Spleen (tissue), 11 donors: ENCODE measurements at regions not wholly inside any gene's neighbourhood (a gene's known extent, or its start where the extent isn't known, plus 50 kb on each side); places are given as distances from the start of the nearest gene placed in this dataset.

Experiments
- DNase-seq: peaks from one replicate; pipeline ENCODE4 v3.0.0-alpha.2; 2020
- H3K27ac ChIP-seq, 8 donors: fragments of 200-600 bp; sonication (generic) in 7 of 8; 1 replicate in 4 of 8; 2 replicates in 4 of 8; pipeline versions ENCODE4 v1.5.0 to v1.8.0; 2016 to 2021; ENCODE audit warnings: inconsistent platforms in 4 of 8, mild to moderate bottlenecking in 4 of 8, moderate library complexity in 1 of 8
- H3K27me3 ChIP-seq, 7 donors: fragments of 200-600 bp; sonication (generic) in 6 of 7; replicated peaks in 1 of 7; 1 replicate in 4 of 7; 2 replicates in 3 of 7; pipeline versions ENCODE4 v1.5.0 to v1.8.0; 2016 to 2021; ENCODE audit warnings: inconsistent platforms in 3 of 7, mild to moderate bottlenecking in 1 of 7
- H3K36me3 ChIP-seq, 6 donors: fragments of 200-600 bp; sonication (generic) in 5 of 6; 1 replicate in 4 of 6; 2 replicates in 2 of 6; pipeline versions ENCODE4 v1.5.0 to v1.8.0; 2016 to 2021; ENCODE audit warnings: inconsistent platforms in 2 of 6
- H3K4me1 ChIP-seq, 6 donors: fragments of 200-600 bp; sonication (generic) in 5 of 6; 1 replicate in 3 of 6; 2 replicates in 3 of 6; pipeline versions ENCODE4 v1.5.0 to v1.8.0; 2016 to 2021; ENCODE audit warnings: inconsistent platforms in 3 of 6
- H3K4me3 ChIP-seq, 8 donors: fragments of 200-600 bp; sonication (generic) in 7 of 8; 1 replicate in 4 of 8; 2 replicates in 4 of 8; pipeline versions ENCODE4 v1.5.0 to v1.8.0; 2016 to 2021; ENCODE audit warnings: inconsistent platforms in 4 of 8, mild to moderate bottlenecking in 4 of 8, moderate library complexity in 2 of 8
- H3K9me3 ChIP-seq, 8 donors: fragments of 200-600 bp; sonication (generic) in 7 of 8; 1 replicate in 4 of 8; 2 replicates in 4 of 8; pipeline versions ENCODE4 v1.5.0 to v1.8.0; 2016 to 2021; ENCODE audit warnings: inconsistent platforms in 4 of 8
- CTCF ChIP-seq, 11 experiments: fragments of 200-600 bp in 7 of 11; fragments of 450-650 bp in 4 of 11; sonication (generic) in 4 of 11; IDR thresholded peaks in 8 of 11; conservative IDR thresholded peaks in 3 of 11; 1 replicate in 7 of 11; 2 replicates in 4 of 11; pipeline versions ENCODE4 v1.4.0 to v1.8.0; 2016 to 2021; ENCODE audit warnings: antibody characterized with exemption in 11 of 11, inconsistent platforms in 4 of 11, mild to moderate bottlenecking in 1 of 11
- POLR2A ChIP-seq, 3 donors: fragments of 450-650 bp; IDR thresholded peaks; one replicate each; pipeline ENCODE4 v1.5.1; 2017; ENCODE audit warnings: antibody characterized with exemption in 3 of 3, mild to moderate bottlenecking in 1 of 3
- POLR2AphosphoS5 ChIP-seq, 3 donors: sonication (generic); formaldehyde crosslinking; IDR thresholded peaks; one replicate each; pipeline ENCODE4 v1.5.1; 2017; ENCODE audit warnings: antibody characterized with exemption in 3 of 3
- WGBS, 5 donors: extraction: QIAGEN DNeasy Blood & Tissue Kit in 3 of 5; methylation state at CpG; one replicate each; pipeline versions ENCODE4 v1.1.5 to v1.1.7; 2013 to 2018; 5-methylcytosine and 5-hydroxymethylcytosine counted together
- intact Hi-C: fragments of 100-400 bp; cut with DNase I; formaldehyde crosslinking; loops from one replicate; pipeline ENCODE4 v1.15.0; 2023; ENCODE audit warnings: low total_unique reads
- donor health status: healthy with polysubstance abuse.
- donor health status: DM: no; HTN: no; CAD: no; lungs with moderate emphysema.
- donor health status: DM: no; HTN: no; CAD: no.
- donor health status: Bipolar disorder and iron deficiency.
- donor health status: healthy.
- donor health status: DM: no; HTN: no; CAD: no.
- donor health status: DM: yes; HTN: yes; CAD: no.

GRCh38 chr14:53855127-53855526 lies 101.5 kb downstream of the BMP4 start:
- intact Hi-C loops = no loop called here
- Histone ChIP-seq H3K4me3 (no peak overlapping the region), H3K9me3 (no peaks in the 10 kb centered on the region), H3K27ac (no peak overlapping the region), H3K4me1 (no peaks in the 10 kb centered on the region), H3K36me3 (no peaks in the 10 kb centered on the region), H3K27me3 (no peaks in the 10 kb centered on the region)
- no peak for TF ChIP-seq POLR2AphosphoS5 (IDR thresholded peaks at IDR 0.05)
- TF ChIP-seq POLR2A (IDR thresholded peaks at IDR 0.05) = no peak
- DNase-seq = no peak

- no peak for DNase-seq
- Histone ChIP-seq H3K36me3 (no peaks in the 10 kb centered on the region), H3K27me3 (no peaks in the 10 kb centered on the region), H3K4me1 (no peaks in the 10 kb centered on the region), H3K4me3 (no peak overlapping the region), H3K27ac (no peak overlapping the region), H3K9me3 (no peaks in the 10 kb centered on the region)
- intact Hi-C loops = no loop called here
- TF ChIP-seq POLR2A (IDR thresholded peaks at IDR 0.05) = no peak
- TF ChIP-seq CTCF (IDR thresholded peaks at IDR 0.05 in 8 of 11, conservative IDR thresholded peaks at IDR 0.05 in 3 of 11) = no peak
- no peak for TF ChIP-seq POLR2AphosphoS5 (IDR thresholded peaks at IDR 0.05)
- 80 to 92% (median 90%) methylated on average over 6 of the region's 6 CpGs for WGBS, 5 donors
These were observed 105.1 kb downstream of the BMP4 start for GRCh38 chr14:53851394-53852090.

GRCh38 chr14:53850714-53851296 lies 105.8 kb downstream of the BMP4 start:
- Histone ChIP-seq H3K4me1 (no peaks in the 10 kb centered on the region), H3K36me3 (no peaks in the 10 kb centered on the region), H3K27me3 (no peaks in the 10 kb centered on the region), H3K27ac (no peak overlapping the region), H3K4me3 (no peak overlapping the region), H3K9me3 (no peaks in the 10 kb centered on the region)
- TF ChIP-seq CTCF (IDR thresholded peaks at IDR 0.05 in 8 of 11, conservative IDR thresholded peaks at IDR 0.05 in 3 of 11) (no peak), POLR2A (IDR thresholded peaks at IDR 0.05) (no peak), POLR2AphosphoS5 (IDR thresholded peaks at IDR 0.05) (no peak)
- 54 to 87% (median 70%) methylated on average over 4 of the region's 4 CpGs for WGBS, 5 donors
- intact Hi-C loops = no loop called here
- DNase-seq = no peak

GRCh38 chr14:53849549-53849948 lies 107.1 kb downstream of the BMP4 start:
- Histone ChIP-seq H3K9me3 (no peaks in the 10 kb centered on the region), H3K4me1 (no peaks in the 10 kb centered on the region), H3K4me3 (no peak overlapping the region), H3K36me3 (no peaks in the 10 kb centered on the region), H3K27ac (no peak overlapping the region), H3K27me3 (no peaks in the 10 kb centered on the region)
- WGBS, 5 donors = 86 to 94% (median 88%) methylated on average over 6 of the region's 6 CpGs
- intact Hi-C loops = no loop called here
- no peak for DNase-seq
- TF ChIP-seq CTCF (IDR thresholded peaks at IDR 0.05 in 8 of 11, conservative IDR thresholded peaks at IDR 0.05 in 3 of 11) = no peak
- TF ChIP-seq POLR2A (IDR thresholded peaks at IDR 0.05) = no peak
- no peak for TF ChIP-seq POLR2AphosphoS5 (IDR thresholded peaks at IDR 0.05)
